Thyroid gland (tissue), 4 donors: ENCODE measurements at regions not wholly inside any gene's neighbourhood (a gene's known extent, or its start where the extent isn't known, plus 50 kb on each side); places are given as distances from the start of the nearest gene placed in this dataset.

Experiments used
- DNase-seq, 2 donors: peaks; one replicate each; pipeline ENCODE4 v3.0.0-alpha.2; 2019
- H3K27ac ChIP-seq, 3 donors: fragments of 200-600 bp; sonication (generic); 1 replicate in 2 of 3; 2 replicates in 1 of 3; pipeline ENCODE4 v1.5.1; 2016 to 2019; ENCODE audit warnings: mild to moderate bottlenecking in 1 of 3, moderate library complexity in 1 of 3
- H3K27me3 ChIP-seq: fragments of 200-600 bp; sonication (generic); one replicate; pipeline ENCODE4 v1.5.1; 2019
- H3K36me3 ChIP-seq, 2 donors: fragments of 200-600 bp; sonication (generic); one replicate each; pipeline ENCODE4 v1.5.1; 2016 to 2019
- H3K4me1 ChIP-seq, 2 donors: fragments of 200-600 bp; sonication (generic); one replicate each; pipeline ENCODE4 v1.5.1; 2017 to 2019
- H3K4me3 ChIP-seq, 3 donors: fragments of 200-600 bp; sonication (generic); replicated peaks in 1 of 3; 1 replicate in 2 of 3; 2 replicates in 1 of 3; pipeline ENCODE4 v1.5.1; 2016; ENCODE audit warnings: mild to moderate bottlenecking in 1 of 3
- H3K9me3 ChIP-seq: fragments of 200-600 bp; sonication (generic); one replicate; pipeline ENCODE4 v1.5.1; 2017
- POLR2A ChIP-seq, 2 donors: fragments of 450-650 bp; IDR thresholded peaks; one replicate each; pipeline ENCODE4 v1.6.1; 2017; ENCODE audit warnings: antibody characterized with exemption in 2 of 2, mild to moderate bottlenecking in 2 of 2, moderate library complexity in 1 of 2
- WGBS, 2 donors: methylation state at CpG; one replicate each; pipeline ENCODE4 v1.1.5; 2017; 5-methylcytosine and 5-hydroxymethylcytosine counted together
- intact Hi-C: fragments of 100-400 bp; cut with DNase I; formaldehyde crosslinking; loops from one replicate; pipeline ENCODE4 v1.15.1; 2023
- TF ChIP-seq, protein P1 (sequence below), 6 experiments: fragments of 200-600 bp in 3 of 6; fragments of 450-650 bp in 3 of 6; sonication (generic) in 3 of 6; IDR thresholded peaks; one replicate each; pipeline ENCODE4 v1.5.1; 2016 to 2019; ENCODE audit warnings: antibody characterized with exemption in 6 of 6, mild to moderate bottlenecking in 2 of 6, inconsistent platforms in 1 of 6, moderate library complexity in 1 of 6

DNA sequence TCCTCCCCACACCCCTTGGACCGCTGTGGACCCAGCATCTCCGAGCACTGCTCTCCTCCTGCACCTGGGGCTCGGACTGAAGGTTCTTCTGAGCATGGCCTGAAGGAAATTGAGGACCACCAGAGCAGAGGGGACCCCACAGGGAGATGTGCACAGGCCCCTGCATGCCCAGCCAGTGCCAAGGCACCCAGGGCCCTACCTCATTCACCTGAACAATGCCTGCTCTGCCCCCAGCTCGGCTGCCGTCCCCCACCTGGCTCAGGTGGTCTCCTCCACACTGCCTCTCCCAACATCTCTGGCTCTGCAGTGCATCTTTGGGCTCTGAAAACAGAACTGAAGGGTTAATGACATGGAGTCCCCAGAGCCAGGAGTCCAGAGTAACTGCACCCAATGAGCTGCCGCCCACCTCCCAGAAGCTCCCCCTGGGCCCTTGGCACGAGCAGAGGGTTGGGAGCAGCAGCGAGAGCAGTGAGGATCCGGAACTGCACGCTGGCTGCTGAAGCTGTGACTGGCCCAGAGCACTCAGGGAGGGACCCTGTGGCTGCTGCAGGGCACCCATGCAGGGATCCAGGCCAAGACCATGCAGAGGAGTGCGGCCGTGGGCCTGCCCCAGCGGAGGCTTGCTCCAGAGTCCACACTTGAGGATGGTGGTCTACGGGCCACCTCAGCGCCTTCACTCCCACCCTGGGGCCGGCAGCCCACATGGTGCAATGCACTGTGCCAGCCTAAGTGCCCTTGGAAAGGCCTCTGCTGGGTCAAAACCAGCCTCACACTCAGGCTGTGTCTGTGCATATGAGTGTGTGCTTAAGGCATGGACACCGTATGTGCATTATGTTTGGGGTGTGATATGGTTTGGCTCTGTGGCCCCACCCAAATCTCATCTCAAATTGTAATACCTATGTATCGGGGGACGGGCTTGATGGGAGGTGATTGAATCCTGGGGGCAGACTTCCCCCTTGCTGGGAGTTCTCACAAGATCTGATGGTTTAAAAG is 686.1 kb downstream of the TBC1D22A start:
- TF ChIP-seq, protein P1, sequence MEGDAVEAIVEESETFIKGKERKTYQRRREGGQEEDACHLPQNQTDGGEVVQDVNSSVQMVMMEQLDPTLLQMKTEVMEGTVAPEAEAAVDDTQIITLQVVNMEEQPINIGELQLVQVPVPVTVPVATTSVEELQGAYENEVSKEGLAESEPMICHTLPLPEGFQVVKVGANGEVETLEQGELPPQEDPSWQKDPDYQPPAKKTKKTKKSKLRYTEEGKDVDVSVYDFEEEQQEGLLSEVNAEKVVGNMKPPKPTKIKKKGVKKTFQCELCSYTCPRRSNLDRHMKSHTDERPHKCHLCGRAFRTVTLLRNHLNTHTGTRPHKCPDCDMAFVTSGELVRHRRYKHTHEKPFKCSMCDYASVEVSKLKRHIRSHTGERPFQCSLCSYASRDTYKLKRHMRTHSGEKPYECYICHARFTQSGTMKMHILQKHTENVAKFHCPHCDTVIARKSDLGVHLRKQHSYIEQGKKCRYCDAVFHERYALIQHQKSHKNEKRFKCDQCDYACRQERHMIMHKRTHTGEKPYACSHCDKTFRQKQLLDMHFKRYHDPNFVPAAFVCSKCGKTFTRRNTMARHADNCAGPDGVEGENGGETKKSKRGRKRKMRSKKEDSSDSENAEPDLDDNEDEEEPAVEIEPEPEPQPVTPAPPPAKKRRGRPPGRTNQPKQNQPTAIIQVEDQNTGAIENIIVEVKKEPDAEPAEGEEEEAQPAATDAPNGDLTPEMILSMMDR (IDR thresholded peaks at IDR 0.05), result no peak
- no peak for TF ChIP-seq POLR2A (IDR thresholded peaks at IDR 0.05)
- Histone ChIP-seq H3K9me3 (no peaks in the 10 kb centered on the region), H3K27ac (no peak overlapping the region), H3K4me1 (peaks cover 0 to 13% of the 10 kb centered on the region in 2 donors), H3K27me3 (no peaks in the 10 kb centered on the region), H3K4me3 (no peak overlapping the region), H3K36me3 (no peaks in the 10 kb centered on the region)
- DNase-seq, result no peak
- intact Hi-C loops, result no loop called here
- 88 to 92% methylated on average over 12 to 15 of the region's 19 CpGs for WGBS, 2 donors

DNA sequence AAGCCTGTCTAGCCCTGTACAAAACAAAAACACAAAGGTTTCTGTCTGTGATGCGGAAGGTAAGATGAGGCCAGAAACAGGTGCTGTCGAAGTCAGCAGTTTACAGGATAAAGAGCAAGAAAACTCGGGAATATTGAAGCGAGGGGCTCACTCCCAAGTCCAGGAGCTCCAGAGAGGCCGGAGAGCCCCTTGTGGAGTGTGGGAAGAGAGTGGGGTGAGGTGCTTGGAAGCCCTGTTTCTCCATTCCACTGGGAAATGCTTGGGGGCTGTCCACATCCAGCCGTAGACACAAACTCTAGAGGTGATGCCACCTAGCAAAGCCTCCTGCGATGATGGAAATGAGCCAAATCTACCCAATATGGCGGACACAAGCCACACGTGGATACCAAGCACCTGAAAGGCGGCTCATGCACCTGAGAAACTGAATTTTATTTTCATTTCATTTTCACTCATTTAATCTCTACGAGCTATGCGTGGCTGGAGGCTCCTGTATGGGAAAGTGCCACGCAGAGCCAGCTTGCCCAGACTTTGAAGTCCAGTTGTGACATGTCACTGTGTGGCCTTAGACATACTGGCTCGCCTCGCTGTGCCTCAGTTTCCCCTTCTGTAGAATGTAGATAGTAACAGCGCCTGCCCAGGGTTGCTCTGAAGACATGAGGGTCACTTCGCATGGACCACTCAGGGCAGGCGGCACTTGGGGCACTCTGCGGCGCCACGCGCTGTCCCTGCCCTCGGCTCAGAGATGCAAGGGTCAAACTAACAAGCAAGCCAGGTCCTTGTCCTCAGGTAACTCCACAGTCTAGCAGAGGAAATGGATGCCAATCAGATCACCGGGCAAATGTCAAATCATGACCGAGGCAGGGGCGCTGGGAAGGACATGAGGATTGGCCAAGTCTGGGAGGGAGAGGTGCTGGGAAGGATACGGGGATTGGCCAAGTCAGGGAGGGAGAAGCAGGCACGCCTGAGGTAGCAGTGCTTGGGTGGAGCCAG is 684.7 kb downstream of the TBC1D22A start:
- Histone ChIP-seq H3K4me3 (no peak overlapping the region), H3K27me3 (no peaks in the 10 kb centered on the region), H3K36me3 (no peaks in the 10 kb centered on the region), H3K9me3 (no peaks in the 10 kb centered on the region), H3K4me1 (peaks cover 0 to 13% of the 10 kb centered on the region in 2 donors), H3K27ac (peak overlapping the region in 1 of 3 donors; percentile 48)
- intact Hi-C loops, result no loop called here
- DNase-seq, result no peak
- 92 to 93% methylated on average over 28 of the region's 28 CpGs for WGBS, 2 donors
- TF ChIP-seq POLR2A (IDR thresholded peaks at IDR 0.05), result no peak
- TF ChIP-seq, protein P1 (IDR thresholded peaks at IDR 0.05), result no peak

DNA sequence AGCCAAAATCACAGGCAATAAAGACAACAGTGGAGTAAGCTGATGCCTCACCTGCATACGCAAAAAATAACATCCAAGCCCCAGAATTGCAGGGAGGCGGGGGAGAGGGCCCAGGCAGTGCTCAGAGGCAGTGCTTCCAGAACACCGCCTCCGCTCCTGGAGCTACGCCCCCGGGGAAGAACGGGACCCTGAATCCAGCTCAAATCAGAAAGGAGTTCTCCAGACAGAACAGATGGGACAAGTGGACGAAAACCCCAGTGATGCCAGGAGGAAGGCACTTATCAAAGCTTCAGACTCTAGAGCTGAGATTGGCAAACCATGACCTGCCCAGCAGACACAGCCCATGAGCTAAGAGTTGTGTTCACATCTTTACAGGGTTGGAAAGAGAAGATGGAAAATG is 683.9 kb downstream of the TBC1D22A start:
- TF ChIP-seq, protein P1 (IDR thresholded peaks at IDR 0.05), result no peak
- no peak for TF ChIP-seq POLR2A (IDR thresholded peaks at IDR 0.05)
- Histone ChIP-seq H3K9me3 (no peaks in the 10 kb centered on the region), H3K4me1 (peaks cover 0 to 13% of the 10 kb centered on the region in 2 donors), H3K4me3 (no peak overlapping the region), H3K27me3 (no peaks in the 10 kb centered on the region), H3K27ac (peak overlapping the region in 1 of 3 donors; percentile 48), H3K36me3 (no peaks in the 10 kb centered on the region)
- 35 to 53% methylated on average over 8 of the region's 8 CpGs for WGBS, 2 donors
- DNase-seq, result peak; percentile 67 to 75
- intact Hi-C loops, result no loop called here

DNA sequence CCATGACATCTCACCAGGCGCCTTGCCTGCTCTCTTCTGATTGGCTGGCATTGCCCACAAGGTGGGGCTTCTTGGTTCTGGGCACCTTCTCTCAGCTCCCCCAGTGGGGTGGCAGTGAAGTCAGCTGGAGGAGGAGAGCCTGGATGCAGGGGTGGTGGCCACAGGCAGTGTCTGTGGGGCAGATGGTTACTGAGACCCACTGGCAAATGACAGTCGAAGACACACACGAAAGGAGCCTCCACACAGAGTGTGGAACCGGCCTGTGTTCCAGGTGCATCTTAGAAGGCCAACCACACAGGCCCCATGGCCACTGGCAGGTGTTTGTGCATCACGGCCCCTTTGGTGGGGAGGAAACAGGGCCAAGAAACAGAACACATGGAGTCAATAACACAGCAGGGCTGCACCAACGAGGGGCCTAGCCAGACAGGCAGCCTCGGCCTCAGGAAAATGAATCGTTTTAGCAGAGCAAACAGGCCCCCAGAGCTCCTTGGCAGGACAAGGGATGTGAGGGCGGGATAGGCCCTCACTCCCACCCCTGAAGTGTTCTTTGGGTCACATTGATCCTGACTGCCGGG is 683.4 kb downstream of the TBC1D22A start:
- 50 to 60% methylated on average over 10 of the region's 10 CpGs for WGBS, 2 donors
- peak overlapping the region in 2 of 3 donors; percentile 48 to 57 for H3K27ac ChIP-seq
- intact Hi-C loops, result no loop called here
- H3K4me1 ChIP-seq, result peaks cover 0 to 13% of the 10 kb centered on the region in 2 donors
- H3K27me3 ChIP-seq, result no peaks in the 10 kb centered on the region
- no peaks in the 10 kb centered on the region for H3K9me3 ChIP-seq
- no peak for DNase-seq
- H3K36me3 ChIP-seq, result no peaks in the 10 kb centered on the region
- no peak overlapping the region for H3K4me3 ChIP-seq
- TF ChIP-seq POLR2A (IDR thresholded peaks at IDR 0.05), result no peak

DNA sequence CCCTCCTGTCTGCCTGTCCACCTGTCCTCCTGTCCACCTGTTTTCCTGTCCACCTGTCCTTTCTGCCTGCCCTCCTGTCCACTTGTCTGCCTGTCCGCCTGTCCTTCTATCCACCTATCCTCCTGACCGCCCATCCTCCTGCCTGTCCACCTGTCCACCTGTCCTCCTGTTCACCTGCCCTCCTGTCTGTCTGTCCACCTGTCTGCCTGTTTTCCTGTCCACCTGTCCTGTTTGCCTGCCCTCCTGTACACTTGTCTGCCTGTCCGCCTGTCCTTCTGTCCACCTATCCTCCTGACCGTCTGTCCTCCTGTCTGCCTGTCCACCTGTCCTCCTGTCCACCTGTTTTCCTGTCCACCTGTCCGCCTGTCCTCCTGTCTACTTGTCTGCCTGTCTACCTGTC is 682.8 kb downstream of the TBC1D22A start:
- Histone ChIP-seq H3K27me3 (no peaks in the 10 kb centered on the region), H3K27ac (no peak overlapping the region), H3K4me3 (no peak overlapping the region), H3K9me3 (no peaks in the 10 kb centered on the region), H3K4me1 (peaks cover 0 to 13% of the 10 kb centered on the region in 2 donors), H3K36me3 (no peaks in the 10 kb centered on the region)
- DNase-seq, result no peak
- intact Hi-C loops, result no loop called here
- TF ChIP-seq POLR2A (IDR thresholded peaks at IDR 0.05), result no peak
- TF ChIP-seq, protein P1 (IDR thresholded peaks at IDR 0.05), result no peak
- 83 to 95% methylated on average over 5 of the region's 5 CpGs for WGBS, 2 donors
